H9 (cell line): ENCODE measurements at regions not wholly inside any gene's neighbourhood (a gene's known extent, or its start where the extent isn't known, plus 50 kb on each side); places are given as distances from the start of the nearest gene placed in this dataset.
A peak's percentile ranks its signal among the peaks of the same experiment; 100 is the strongest.

Source experiments
- DNase-seq: peaks from one replicate; pipeline ENCODE4 v3.0.0-alpha.2; 2017
- H2AFZ ChIP-seq: one replicate; pipeline ENCODE4 v1.6.1; 2013; ENCODE audit warnings: mild to moderate bottlenecking, low read length, control low read depth, moderate library complexity
- H2AK5ac ChIP-seq: 2 replicates; pipeline ENCODE4 v1.6.1; 2013; ENCODE audit warnings: low read length, control low read depth, mixed read lengths; ENCODE audit not compliant: insufficient read length
- H2BK120ac ChIP-seq: one replicate; pipeline ENCODE4 v1.6.1; 2013; ENCODE audit warnings: low read depth, mild to moderate bottlenecking, low read length, control low read depth, inconsistent platforms; ENCODE audit not compliant: poor library complexity, severe bottlenecking
- H2BK12ac ChIP-seq: 2 replicates; pipeline ENCODE4 v1.6.1; 2013; ENCODE audit warnings: low read length, control low read depth, mixed read lengths, low read depth; ENCODE audit not compliant: insufficient read length
- H2BK15ac ChIP-seq: 2 replicates; pipeline ENCODE4 v1.6.1; 2013; ENCODE audit warnings: low read depth, low read length, control low read depth
- H2BK20ac ChIP-seq: one replicate; pipeline ENCODE4 v1.6.1; 2013; ENCODE audit warnings: low read depth, mild to moderate bottlenecking, low read length, control low read depth, inconsistent platforms; ENCODE audit not compliant: poor library complexity, severe bottlenecking
- H2BK5ac ChIP-seq: 2 replicates; pipeline ENCODE4 v1.6.1; 2013; ENCODE audit warnings: low read length, control low read depth, mixed read lengths; ENCODE audit not compliant: insufficient read length
- H3K14ac ChIP-seq: 2 replicates; pipeline ENCODE4 v1.6.1; 2013; ENCODE audit warnings: low read length, control low read depth; ENCODE audit not compliant: insufficient read depth
- H3K18ac ChIP-seq: 2 replicates; pipeline ENCODE4 v1.6.1; 2013; ENCODE audit warnings: low read depth, mild to moderate bottlenecking, mixed read lengths, low read length, control low read depth; ENCODE audit not compliant: insufficient read length
- H3K23ac ChIP-seq: 2 replicates; pipeline ENCODE4 v1.6.1; 2013; ENCODE audit warnings: low read length, control low read depth, mixed read lengths, low read depth; ENCODE audit not compliant: insufficient read length
- H3K23me2 ChIP-seq: 2 replicates; pipeline ENCODE4 v1.6.1; 2013; ENCODE audit warnings: low read depth, mild to moderate bottlenecking, mixed read lengths, low read length, control low read depth; ENCODE audit not compliant: insufficient read length, poor library complexity, severe bottlenecking
- H3K27ac ChIP-seq: 2 replicates; pipeline ENCODE4 v1.5.1; 2013; ENCODE audit warnings: low read length, control low read depth, mixed read lengths, low read depth; ENCODE audit not compliant: insufficient read length
- H3K27me3 ChIP-seq: 2 replicates; pipeline ENCODE4 v1.6.1; 2013; ENCODE audit warnings: low read length, control low read depth, inconsistent platforms; ENCODE audit not compliant: insufficient read depth
- H3K4ac ChIP-seq: 2 replicates; pipeline ENCODE4 v1.6.1; 2013; ENCODE audit warnings: low read depth, mild to moderate bottlenecking, control low read depth, inconsistent platforms, low read length, moderate library complexity
- H3K4me1 ChIP-seq: 2 replicates; pipeline ENCODE4 v1.6.1; 2013; ENCODE audit warnings: low read length, control low read depth, inconsistent platforms; ENCODE audit not compliant: insufficient read depth
- H3K4me2 ChIP-seq: 2 replicates; pipeline ENCODE4 v1.6.1; 2013; ENCODE audit warnings: low read length, control low read depth, mixed read lengths; ENCODE audit not compliant: insufficient read length, insufficient read depth
- H3K56ac ChIP-seq: 2 replicates; pipeline ENCODE4 v1.6.1; 2013; ENCODE audit warnings: low read depth, mild to moderate bottlenecking, mixed read lengths, low read length, control low read depth; ENCODE audit not compliant: insufficient read length
- H3K79me1 ChIP-seq: 2 replicates; pipeline ENCODE4 v1.6.1; 2013; ENCODE audit warnings: low read depth, mild to moderate bottlenecking, moderate library complexity, low read length, control low read depth, inconsistent platforms; ENCODE audit not compliant: insufficient read depth, poor library complexity, severe bottlenecking
- H3K79me2 ChIP-seq: 2 replicates; pipeline ENCODE4 v1.6.1; 2013; ENCODE audit warnings: low read length, control low read depth, inconsistent platforms; ENCODE audit not compliant: insufficient read depth
- H3K9ac ChIP-seq: 2 replicates; pipeline ENCODE4 v1.6.1; 2013; ENCODE audit warnings: low read length, control low read depth, mixed read lengths; ENCODE audit not compliant: insufficient read length; ENCODE audit errors: extremely low read depth
- H3K9me3 ChIP-seq: one replicate; pipeline ENCODE4 v1.6.1; 2013; ENCODE audit warnings: low read depth, low read length, inconsistent platforms; ENCODE audit not compliant: control insufficient read depth
- H3T11ph ChIP-seq: one replicate; pipeline ENCODE4 v1.6.1; 2013; ENCODE audit warnings: mild to moderate bottlenecking, low read length, control low read depth, inconsistent platforms
- H4K20me1 ChIP-seq: one replicate; pipeline ENCODE4 v1.6.1; 2013; ENCODE audit not compliant: control insufficient read depth, insufficient read length, insufficient read depth
- H4K5ac ChIP-seq: 2 replicates; pipeline ENCODE4 v1.6.1; 2013; ENCODE audit warnings: low read depth, mild to moderate bottlenecking, mixed read lengths, low read length, control low read depth; ENCODE audit not compliant: insufficient read length
- H4K8ac ChIP-seq: replicated peaks from 2 replicates; pipeline ENCODE4 v1.6.1; 2013; ENCODE audit warnings: low read length, control low read depth, mixed read lengths, low read depth; ENCODE audit not compliant: insufficient read length
- H4K91ac ChIP-seq: 2 replicates; pipeline ENCODE4 v1.6.1; 2013; ENCODE audit warnings: low read depth, mild to moderate bottlenecking, moderate library complexity, mixed read lengths, low read length, control low read depth; ENCODE audit not compliant: insufficient read length
- H3K27ac Mint-ChIP-seq, 3 experiments: 2 replicates in 2 of 3; 3 replicates in 1 of 3; pipeline ENCODE4 v1.8.0; 2020 to 2021; ENCODE audit warnings: mixed read lengths in 3 of 3, mild to moderate bottlenecking in 1 of 3, moderate library complexity in 1 of 3
- H3K27me3 Mint-ChIP-seq: 2 replicates; pipeline ENCODE4 v1.8.0; 2021; ENCODE audit warnings: low read depth, mild to moderate bottlenecking, moderate library complexity, mixed read lengths
- H3K36me3 Mint-ChIP-seq, 3 experiments: 2 replicates in 2 of 3; 3 replicates in 1 of 3; pipeline ENCODE4 v1.8.0; 2020 to 2021; ENCODE audit warnings: low read depth in 3 of 3, mixed read lengths in 3 of 3; ENCODE audit not compliant: insufficient read depth in 1 of 3
- H3K4me1 Mint-ChIP-seq, 2 experiments: 2 replicates each; pipeline ENCODE4 v1.8.0; 2020; ENCODE audit warnings: mixed read lengths in 2 of 2
- H3K4me3 Mint-ChIP-seq, 2 experiments: 2 replicates in 1 of 2; 3 replicates in 1 of 2; pipeline ENCODE4 v1.8.0; 2020 to 2021; ENCODE audit warnings: mild to moderate bottlenecking in 2 of 2, mixed read lengths in 2 of 2, moderate library complexity in 1 of 2
- H3K9me3 Mint-ChIP-seq, 2 experiments: 2 replicates in 1 of 2; 3 replicates in 1 of 2; pipeline ENCODE4 v1.8.0; 2020; ENCODE audit warnings: mild to moderate bottlenecking in 2 of 2, mixed read lengths in 2 of 2, moderate library complexity in 1 of 2
- WGBS: extraction: QIAGEN DNeasy Blood & Tissue Kit; methylation state at CpG from one replicate; pipeline ENCODE4 v1.1.7; 2013; ENCODE audit warnings: missing lambda C conversion rate, low lambda C conversion rate, mixed read lengths; ENCODE audit not compliant: insufficient read length; ENCODE audit errors: extremely low coverage; 5-methylcytosine and 5-hydroxymethylcytosine counted together
- TF ChIP-seq, protein P1 (sequence below): fragments of 200-600 bp; sonication (generic); conservative IDR thresholded peaks from 3 replicates; pipeline ENCODE4 v1.8.0; 2021; ENCODE audit warnings: antibody characterized with exemption, mild to moderate bottlenecking

DNA sequence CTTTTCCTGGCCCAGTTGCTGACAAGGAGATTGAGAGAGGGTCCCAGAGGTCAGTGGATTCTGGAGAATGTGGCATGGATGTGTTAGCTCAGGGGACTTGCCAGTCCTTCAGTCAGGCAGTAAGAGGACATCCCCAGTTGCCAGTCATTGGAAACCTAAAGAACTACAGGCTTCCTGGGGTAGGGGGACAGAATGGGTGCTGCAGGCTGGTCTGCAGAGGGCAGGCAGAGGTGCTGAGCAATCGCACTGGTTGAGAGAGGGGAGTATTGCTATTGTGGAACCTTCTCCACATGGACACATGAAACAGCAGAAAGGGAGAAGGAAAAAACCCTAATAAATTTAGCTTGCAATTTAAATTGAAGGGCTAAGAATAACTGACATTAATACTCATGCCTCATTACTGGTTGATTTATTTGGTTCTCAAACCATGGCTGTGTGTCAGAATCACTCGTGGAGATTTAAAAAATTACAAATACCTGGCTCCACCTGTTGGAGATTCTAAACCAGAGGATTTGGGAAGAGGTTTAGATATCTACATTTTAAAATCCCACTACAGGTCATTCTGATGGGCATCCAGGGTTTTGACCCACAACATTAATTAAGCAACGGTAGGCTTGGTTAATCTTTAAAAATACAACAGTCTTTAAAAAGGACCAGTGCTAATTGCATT is 71.2 kb upstream of the SLC38A2 start:
- Histone ChIP-seq H3K18ac (no peak overlapping the region), H3K4me2 (no peak overlapping the region), H3K79me1 (no peaks in the 10 kb centered on the region), H4K5ac (no peak overlapping the region), H2AFZ (no peak overlapping the region), H2BK20ac (no peak overlapping the region), H3K23ac (no peak overlapping the region), H3K9ac (no peak overlapping the region), H4K8ac (no peak overlapping the region), H2BK120ac (no peak overlapping the region), H2AK5ac (no peak overlapping the region), H4K91ac (no peak overlapping the region), H3K27ac (no peak overlapping the region), H3K9me3 (no peaks in the 10 kb centered on the region), H3K27me3 (no peaks in the 10 kb centered on the region), H2BK15ac (no peak overlapping the region), H3K14ac (no peak overlapping the region), H3K4ac (no peak overlapping the region), H4K20me1 (no peaks in the 10 kb centered on the region), H3K56ac (no peak overlapping the region), H3K79me2 (no peaks in the 10 kb centered on the region), H3K23me2 (no peaks in the 10 kb centered on the region), H3K4me1 (no peaks in the 10 kb centered on the region), H2BK5ac (no peak overlapping the region), H2BK12ac (no peak overlapping the region), H3T11ph (no peak overlapping the region)
- Mint-ChIP-seq H3K4me1 (peaks cover 3 to 10% of the 10 kb centered on the region in 2 experiments; a peak in 3 of 4 replicates), H3K9me3 (no peaks in the 10 kb centered on the region), H3K4me3 (no peak overlapping the region), H3K27ac (0 out of 7 replicates have a peak overlapping the region, but pooled peaks of 1 of the 3 experiments have one; percentile 1), H3K27me3 (no peaks in the 10 kb centered on the region), H3K36me3 (peaks cover 0 to 1% (median 0%) of the 10 kb centered on the region in 3 experiments; a peak in 2 of 7 replicates)
- TF ChIP-seq, protein P1, sequence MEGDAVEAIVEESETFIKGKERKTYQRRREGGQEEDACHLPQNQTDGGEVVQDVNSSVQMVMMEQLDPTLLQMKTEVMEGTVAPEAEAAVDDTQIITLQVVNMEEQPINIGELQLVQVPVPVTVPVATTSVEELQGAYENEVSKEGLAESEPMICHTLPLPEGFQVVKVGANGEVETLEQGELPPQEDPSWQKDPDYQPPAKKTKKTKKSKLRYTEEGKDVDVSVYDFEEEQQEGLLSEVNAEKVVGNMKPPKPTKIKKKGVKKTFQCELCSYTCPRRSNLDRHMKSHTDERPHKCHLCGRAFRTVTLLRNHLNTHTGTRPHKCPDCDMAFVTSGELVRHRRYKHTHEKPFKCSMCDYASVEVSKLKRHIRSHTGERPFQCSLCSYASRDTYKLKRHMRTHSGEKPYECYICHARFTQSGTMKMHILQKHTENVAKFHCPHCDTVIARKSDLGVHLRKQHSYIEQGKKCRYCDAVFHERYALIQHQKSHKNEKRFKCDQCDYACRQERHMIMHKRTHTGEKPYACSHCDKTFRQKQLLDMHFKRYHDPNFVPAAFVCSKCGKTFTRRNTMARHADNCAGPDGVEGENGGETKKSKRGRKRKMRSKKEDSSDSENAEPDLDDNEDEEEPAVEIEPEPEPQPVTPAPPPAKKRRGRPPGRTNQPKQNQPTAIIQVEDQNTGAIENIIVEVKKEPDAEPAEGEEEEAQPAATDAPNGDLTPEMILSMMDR, result no peak
- DNase-seq, result no peak
- WGBS, result no CpG with 5 or more reads among the region's 3 CpGs
